Gastroesophageal sphincter (tissue), 3 donors: ENCODE measurements at regions not wholly inside any gene's neighbourhood (a gene's known extent, or its start where the extent isn't known, plus 50 kb on each side); places are given as distances from the start of the nearest gene placed in this dataset.

ENCODE experiments used
- CTCF ChIP-seq, 4 experiments: fragments of 200-600 bp in 2 of 4; fragments of 450-650 bp in 2 of 4; sonication (generic) in 1 of 4; IDR thresholded peaks; one replicate each; pipeline ENCODE4 v1.5.1; 2017 to 2019; ENCODE audit warnings: antibody characterized with exemption in 4 of 4, mild to moderate bottlenecking in 2 of 4, moderate library complexity in 2 of 4
- POLR2A ChIP-seq, 2 donors: fragments of 450-650 bp; IDR thresholded peaks; one replicate each; pipeline ENCODE4 v1.6.1; 2017; ENCODE audit warnings: antibody characterized with exemption in 2 of 2, mild to moderate bottlenecking in 2 of 2, moderate library complexity in 1 of 2
- POLR2AphosphoS5 ChIP-seq: sonication (generic); formaldehyde crosslinking; IDR thresholded peaks from one replicate; pipeline ENCODE4 v1.6.1; 2017; ENCODE audit warnings: antibody characterized with exemption

DNA sequence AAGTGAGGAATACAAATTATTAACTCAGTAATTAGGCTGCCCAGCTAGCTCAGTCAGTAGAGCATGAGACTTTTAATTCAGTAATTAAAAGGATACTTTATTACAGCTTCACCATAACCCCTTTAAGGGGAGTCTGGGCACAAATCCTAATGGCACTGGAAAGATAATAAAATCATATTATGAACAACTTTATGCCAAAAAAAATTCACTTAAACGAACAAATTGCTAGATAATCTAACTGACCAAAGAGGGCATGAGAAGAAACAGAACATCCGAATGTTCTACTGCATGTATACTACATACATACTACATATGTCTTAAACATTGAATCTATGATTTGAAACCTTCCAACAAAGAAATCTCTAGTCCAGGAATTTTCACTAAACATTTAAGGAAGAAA lies 159.5 kb downstream of the CYP26B1 start:
- no peak for TF ChIP-seq POLR2A (IDR thresholded peaks at IDR 0.05)
- no peak for TF ChIP-seq CTCF (IDR thresholded peaks at IDR 0.05)
- no peak for TF ChIP-seq POLR2AphosphoS5
